ENCODE measurements at regions not wholly inside any gene's neighbourhood (a gene's known extent, or its start where the extent isn't known, plus 50 kb on each side); places are given as distances from the start of the nearest gene placed in this dataset.
"Not testable (repeated sequence)": the region's sequence is repeated elsewhere in the genome, so short reads cannot be mapped to it uniquely, and the experiment has no call there.

- no peak for DNase-seq (ENCODE audit: low read depth, low spot score)
Observed at GRCh38 chr1:191346381-191346780, 811.9 kb upstream of the RGS18 start.

- DNase-seq (ENCODE audit: low read depth, low spot score): no peak
Observed at GRCh38 chr1:191348328-191348727, 809.9 kb upstream of the RGS18 start.

- no peak for DNase-seq (ENCODE audit: low read depth, low spot score)
Observed at GRCh38 chr1:191350938-191351337, 807.3 kb upstream of the RGS18 start.

- DNase-seq (ENCODE audit: low read depth, low spot score): no peak
Observed at GRCh38 chr1:191358724-191359123, 799.5 kb upstream of the RGS18 start.

GRCh38 chr1:191366686-191367085 is 791.6 kb upstream of the RGS18 start:
- no peak for DNase-seq (ENCODE audit: low read depth, low spot score)

GRCh38 chr1:191368891-191369654 is 789.2 kb upstream of the RGS18 start:
- DNase-seq (ENCODE audit: low read depth, low spot score): no peak

- DNase-seq (ENCODE audit: low read depth, low spot score): no peak
Observed at GRCh38 chr1:191371626-191372025, 786.6 kb upstream of the RGS18 start.

- DNase-seq (ENCODE audit: low read depth, low spot score): no peak
Observed at GRCh38 chr1:191388283-191388682, 770.0 kb upstream of the RGS18 start.

GRCh38 chr1:191396622-191397021 is 761.6 kb upstream of the RGS18 start:
- DNase-seq (ENCODE audit: low read depth, low spot score): no peak

GRCh38 chr1:191398551-191398950 is 759.7 kb upstream of the RGS18 start:
- DNase-seq (ENCODE audit: low read depth, low spot score): no peak

GRCh38 chr1:191405417-191405816 is 752.8 kb upstream of the RGS18 start:
- DNase-seq (ENCODE audit: low read depth, low spot score): no peak

- DNase-seq (ENCODE audit: low read depth, low spot score): no peak
Observed at GRCh38 chr1:191414981-191415640, 743.2 kb upstream of the RGS18 start.

- no peak for DNase-seq (ENCODE audit: low read depth, low spot score)
Observed at GRCh38 chr1:191419842-191420241, 738.4 kb upstream of the RGS18 start.

- no peak for DNase-seq (ENCODE audit: low read depth, low spot score)
Observed at GRCh38 chr1:191427593-191427992, 730.7 kb upstream of the RGS18 start.

GRCh38 chr1:191432817-191433216 is 725.4 kb upstream of the RGS18 start:
- DNase-seq (ENCODE audit: low read depth, low spot score): no peak

- no peak for DNase-seq (ENCODE audit: low read depth, low spot score)
Observed at GRCh38 chr1:191438979-191439378, 719.3 kb upstream of the RGS18 start.

GRCh38 chr1:191448279-191448678 is 710.0 kb upstream of the RGS18 start:
- not testable (repeated sequence) for DNase-seq (ENCODE audit: low read depth, low spot score)

- DNase-seq (ENCODE audit: low read depth, low spot score): no peak
Observed at GRCh38 chr1:191452586-191452985, 705.7 kb upstream of the RGS18 start.

GRCh38 chr1:191453487-191453886 is 704.8 kb upstream of the RGS18 start:
- no peak for DNase-seq (ENCODE audit: low read depth, low spot score)

- DNase-seq (ENCODE audit: low read depth, low spot score): no peak
Observed at GRCh38 chr1:191457889-191458288, 700.4 kb upstream of the RGS18 start.

GRCh38 chr1:191460234-191460633 is 698.0 kb upstream of the RGS18 start:
- DNase-seq (ENCODE audit: low read depth, low spot score): no peak

GRCh38 chr1:191483988-191484387 is 674.3 kb upstream of the RGS18 start:
- no peak for DNase-seq (ENCODE audit: low read depth, low spot score)

- no peak for DNase-seq (ENCODE audit: low read depth, low spot score)
Observed at GRCh38 chr1:191490303-191490702, 668.0 kb upstream of the RGS18 start.
